ENCODE measurements at regions not wholly inside any gene's neighbourhood (a gene's known extent, or its start where the extent isn't known, plus 50 kb on each side); places are given as distances from the start of the nearest gene placed in this dataset.

DNA sequence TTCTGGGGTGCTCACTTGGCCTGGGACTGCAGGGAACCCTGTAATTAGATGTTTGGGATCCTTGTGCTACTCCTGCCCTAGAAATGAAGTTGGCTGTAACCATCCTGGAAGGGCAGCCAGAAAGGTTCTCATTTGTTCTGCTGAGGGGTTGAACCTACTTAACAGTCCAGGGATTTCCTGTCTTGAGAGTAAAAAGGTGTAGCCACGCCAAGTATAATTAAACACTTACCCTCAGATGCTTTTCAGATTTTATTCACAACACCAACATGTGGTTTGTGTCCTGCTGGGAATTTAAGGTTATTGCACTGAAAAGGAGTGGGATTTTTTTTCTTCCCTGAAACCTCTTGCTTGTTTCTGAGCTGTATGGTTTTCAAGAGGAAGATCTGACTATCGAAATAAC, 222.4 kb upstream of the APCDD1 start:
- TF ChIP-seq CTCF (conservative IDR thresholded peaks at IDR 0.05): no peak
- H3K27ac Mint-ChIP-seq: no peak overlapping the region
- H2BK5ac ChIP-seq (ENCODE audit: insufficient read length, low read length): no peak overlapping the region
- no peak overlapping the region for H3K4me3 Mint-ChIP-seq
- H3K56ac ChIP-seq (ENCODE audit: insufficient read length, low read depth, low read length): no peak overlapping the region
- H3K18ac ChIP-seq (ENCODE audit: insufficient read length, low read depth, low read length): no peak overlapping the region
- H3K9me3 ChIP-seq (ENCODE audit: control insufficient read depth, low read depth, low read length): peaks cover 5% of the 10 kb centered on the region
- H2AK5ac ChIP-seq (ENCODE audit: insufficient read length, low read length): no peak overlapping the region
- H3K23ac ChIP-seq (ENCODE audit: insufficient read length, low read depth, low read length): no peak overlapping the region
- no peak overlapping the region for H4K91ac ChIP-seq (ENCODE audit: insufficient read length, low read depth, low read length)
- H3K14ac ChIP-seq (ENCODE audit: insufficient read depth, low read length): no peak overlapping the region
- no peaks in the 10 kb centered on the region for H3K27me3 ChIP-seq (ENCODE audit: insufficient read depth, low read length)
- H3K9me3 Mint-ChIP-seq: peaks cover 12 to 20% of the 10 kb centered on the region in 2 experiments
- peaks cover 5 to 11% of the 10 kb centered on the region in 2 experiments; a peak in 3 of 4 replicates for H3K4me1 Mint-ChIP-seq
- no peaks in the 10 kb centered on the region for H3K79me2 ChIP-seq (ENCODE audit: insufficient read depth, low read length)
- no peak overlapping the region for H2AFZ ChIP-seq (ENCODE audit: low read length)
- no peak overlapping the region for H2BK15ac ChIP-seq (ENCODE audit: low read depth, low read length)
- no peak overlapping the region for H4K5ac ChIP-seq (ENCODE audit: insufficient read length, low read depth, low read length)
- no peak overlapping the region for H2BK20ac ChIP-seq (ENCODE audit: low read depth, low read length, poor library complexity, severe bottlenecking)
- no peak overlapping the region for H4K8ac ChIP-seq (replicated peaks; ENCODE audit: insufficient read length, low read depth, low read length)
- no peak overlapping the region for H3K27ac ChIP-seq (ENCODE audit: insufficient read length, low read depth, low read length)
- no peak for DNase-seq
- no CpG with 5 or more reads among the region's 2 CpGs for WGBS (ENCODE audit: extremely low coverage, insufficient read length, low lambda C conversion rate)
- no peak overlapping the region for H3K4me2 ChIP-seq (ENCODE audit: insufficient read depth, insufficient read length, low read length)
- H3K4me1 ChIP-seq (ENCODE audit: insufficient read depth, low read length): no peaks in the 10 kb centered on the region
- H3K4ac ChIP-seq (ENCODE audit: low read depth, low read length): no peak overlapping the region
- no peaks in the 10 kb centered on the region for H4K20me1 ChIP-seq (ENCODE audit: control insufficient read depth, insufficient read depth, insufficient read length)
- no peaks in the 10 kb centered on the region for H3K79me1 ChIP-seq (ENCODE audit: insufficient read depth, low read depth, low read length, poor library complexity, severe bottlenecking)
- no peaks in the 10 kb centered on the region for H3K23me2 ChIP-seq (ENCODE audit: insufficient read length, low read depth, low read length, poor library complexity, severe bottlenecking)
- H3K36me3 Mint-ChIP-seq (ENCODE audit: insufficient read depth in 1 of 3, low read depth in 3 of 3): peaks cover 0 to 11% (median 2%) of the 10 kb centered on the region in 3 experiments; a peak in 3 of 7 replicates
- no peak overlapping the region for H3K9ac ChIP-seq (ENCODE audit: extremely low read depth, insufficient read length, low read length)
- H2BK12ac ChIP-seq (ENCODE audit: insufficient read length, low read depth, low read length): no peak overlapping the region
- H2BK120ac ChIP-seq (ENCODE audit: low read depth, low read length, poor library complexity, severe bottlenecking): no peak overlapping the region
- no peaks in the 10 kb centered on the region for H3K27me3 Mint-ChIP-seq (ENCODE audit: low read depth)
- H3T11ph ChIP-seq (ENCODE audit: low read length): no peak overlapping the region

All from H9 (cell line).